HG03139 (cell line): ENCODE measurements at regions not wholly inside any gene's neighbourhood (a gene's known extent, or its start where the extent isn't known, plus 50 kb on each side); places are given as distances from the start of the nearest gene placed in this dataset.
"Not testable (repeated sequence)": the region's sequence is repeated elsewhere in the genome, so short reads cannot be mapped to it uniquely, and the experiment has no call there.

Source experiments
- ATAC-seq: cut with Tn5 transposase; IDR thresholded peaks from one replicate; pipeline ENCODE4 v1.9.1; 2021; ENCODE audit not compliant: unreplicated experiment

DNA sequence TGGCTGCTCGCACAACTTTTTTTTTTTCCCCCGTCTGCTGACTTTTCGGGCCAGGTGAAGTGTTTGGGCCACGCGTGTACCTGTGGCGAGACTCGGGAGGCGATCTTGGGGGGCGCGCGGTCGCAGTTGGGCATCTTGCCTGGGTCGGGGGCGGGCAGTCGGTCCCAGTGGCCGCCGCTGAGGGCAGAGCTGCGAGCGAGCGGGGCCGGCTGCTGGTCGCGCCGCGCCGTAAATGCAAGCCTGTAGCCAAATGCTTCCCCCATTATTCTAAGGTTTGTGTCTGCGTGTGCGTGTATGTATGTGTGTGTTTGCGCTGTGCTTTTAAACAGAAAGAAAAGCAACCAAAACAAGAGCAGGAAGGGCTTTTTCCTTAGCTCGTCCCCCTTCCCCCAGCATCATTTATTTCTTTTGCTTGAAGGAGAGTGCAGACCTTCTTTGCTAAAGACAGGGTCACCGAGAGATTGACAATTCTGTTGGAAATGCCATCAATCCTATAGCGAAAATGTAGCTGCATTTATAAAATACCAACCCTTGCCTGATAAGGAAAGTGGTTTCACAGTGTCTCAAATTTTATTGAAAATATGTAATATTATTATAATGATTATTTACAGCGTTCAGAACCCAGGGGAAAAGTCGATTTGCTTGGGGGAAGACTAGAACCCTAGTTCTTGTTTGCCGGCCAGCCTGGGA lies 143.2 kb upstream of the ZNF536 start:
- ATAC-seq, result no peak

DNA sequence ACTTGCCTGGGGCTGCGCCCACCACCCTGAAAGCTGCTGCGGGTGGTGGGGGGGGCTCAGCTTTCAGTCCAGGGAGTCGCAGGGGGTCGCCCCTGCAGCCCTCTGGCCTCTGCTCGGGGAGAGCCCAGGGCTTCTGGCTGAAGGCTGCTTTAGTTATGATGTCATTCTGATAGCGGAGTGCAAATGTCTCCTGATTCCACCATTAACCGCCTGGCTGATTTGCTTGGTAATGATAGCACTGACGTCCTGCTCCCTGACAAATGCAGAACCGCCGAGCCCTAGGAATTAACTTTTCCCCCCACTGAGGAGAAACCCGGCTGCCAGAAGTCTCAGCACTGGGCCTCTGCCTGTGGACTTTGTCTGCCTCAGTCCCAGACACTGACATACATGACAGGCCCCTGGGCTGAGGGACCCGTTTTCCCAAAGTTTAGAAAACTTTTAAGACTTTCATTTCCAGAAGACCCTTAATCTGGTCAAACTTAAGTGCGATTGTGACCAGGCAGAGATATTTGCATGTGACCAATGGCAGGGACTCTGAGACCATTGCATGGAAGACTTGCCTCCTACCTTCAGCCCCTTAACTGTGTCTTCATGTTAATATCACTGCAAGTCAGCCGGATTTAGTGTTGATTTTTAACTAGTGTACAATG lies 142.5 kb upstream of the ZNF536 start:
- no peak for ATAC-seq

DNA sequence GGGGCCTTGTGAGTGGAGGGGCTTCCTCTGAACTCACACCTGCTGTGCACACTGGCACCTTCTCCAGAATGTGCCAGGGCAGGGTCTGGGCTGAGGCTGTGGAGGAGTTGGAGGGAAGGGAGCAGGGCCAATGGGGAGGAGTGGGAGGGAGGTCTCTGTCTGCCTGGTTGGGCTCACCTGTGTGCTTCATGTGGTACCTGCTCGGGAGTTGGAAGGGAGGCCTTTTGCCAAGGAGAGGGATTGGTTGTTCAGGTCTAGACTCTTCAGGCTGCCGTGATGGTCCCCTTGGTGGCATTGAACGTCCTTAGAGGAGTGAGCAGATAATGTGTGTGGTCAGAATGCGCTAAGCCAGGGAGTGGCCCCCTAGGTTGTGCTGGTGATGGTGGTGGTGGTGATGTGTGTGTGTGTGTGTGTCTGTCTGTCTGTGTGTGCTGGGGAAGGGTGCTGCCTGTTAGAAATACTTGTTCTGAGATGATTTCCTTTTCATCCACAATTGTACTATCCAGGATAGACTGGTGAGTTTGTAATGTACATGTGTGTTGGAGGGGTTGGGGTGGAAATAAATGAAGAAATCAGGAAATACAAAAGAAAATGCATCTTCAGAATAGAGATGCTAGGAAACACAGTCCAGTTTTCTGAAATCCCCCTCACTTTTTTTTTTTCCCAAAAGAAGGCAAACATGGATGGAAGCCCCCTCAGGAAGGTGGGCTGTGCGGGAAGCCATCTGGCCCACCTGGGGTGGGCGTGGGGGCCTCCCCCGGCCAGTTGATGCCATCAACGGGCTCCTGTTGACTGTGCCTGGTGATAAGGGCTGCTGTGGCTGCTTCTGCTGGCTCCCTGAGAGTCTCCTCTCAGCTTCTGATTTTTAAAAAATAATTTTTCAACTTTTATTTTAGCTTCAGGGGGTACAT lies 140.5 kb upstream of the ZNF536 start:
- ATAC-seq, result no peak

DNA sequence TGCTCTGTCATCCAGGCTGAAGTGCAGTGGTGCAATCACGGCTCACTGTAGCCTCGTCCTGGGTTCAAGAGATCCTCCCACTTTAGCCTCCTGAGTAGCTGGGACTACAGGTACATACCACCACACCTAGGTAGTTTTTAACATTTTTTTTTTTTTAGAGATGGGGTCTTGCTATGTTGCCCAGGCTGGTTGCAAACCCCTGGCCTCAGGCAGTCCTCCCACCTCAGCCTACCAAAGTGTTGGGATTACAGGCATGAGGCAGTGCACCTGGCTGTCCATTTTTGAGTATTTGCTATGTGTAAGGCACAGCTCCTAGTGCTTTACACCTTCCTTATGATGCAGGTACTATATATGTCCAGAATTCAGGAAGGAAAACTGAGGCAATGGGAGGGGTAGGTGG lies 138.8 kb upstream of the ZNF536 start:
- ATAC-seq, result no peak

DNA sequence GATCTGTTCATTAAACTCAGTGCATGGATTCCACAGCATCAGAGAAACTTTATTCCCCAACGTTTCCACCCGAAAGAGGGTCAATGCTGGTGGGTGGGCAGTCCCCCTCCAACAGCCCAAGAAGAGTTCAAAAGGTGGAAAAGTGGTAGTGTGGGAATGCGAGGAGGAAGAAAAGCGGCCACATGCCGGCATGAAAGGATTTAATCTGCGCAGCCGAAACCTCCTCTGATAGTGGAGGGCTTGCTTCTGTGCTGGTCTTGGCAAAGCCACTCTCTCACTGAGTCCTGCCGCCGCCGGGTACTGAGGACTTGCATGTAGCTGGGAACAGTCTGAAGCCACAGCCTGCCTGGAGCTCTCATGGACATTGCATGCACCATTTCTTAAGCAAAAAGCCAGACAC lies 136.2 kb upstream of the ZNF536 start:
- ATAC-seq, result no peak

DNA sequence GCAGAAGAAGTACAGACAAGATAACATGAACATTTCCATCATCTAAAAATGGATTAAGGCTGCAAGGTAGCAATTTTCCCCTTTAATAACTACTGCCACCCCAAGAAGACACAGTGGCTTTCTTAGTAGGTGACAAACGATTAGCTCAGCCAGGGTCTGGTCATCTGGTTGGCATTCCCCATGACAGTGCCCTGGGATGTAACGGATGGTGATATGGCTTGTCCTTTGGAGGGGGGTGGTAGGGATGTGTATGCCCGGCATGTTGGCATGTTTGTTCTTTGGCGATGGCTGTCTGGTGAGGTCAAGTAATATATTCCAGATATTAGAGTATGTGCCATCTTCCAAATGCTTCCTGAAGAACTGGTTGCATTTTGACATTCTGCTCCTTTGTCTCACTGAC lies 135.6 kb upstream of the ZNF536 start:
- ATAC-seq, result no peak

DNA sequence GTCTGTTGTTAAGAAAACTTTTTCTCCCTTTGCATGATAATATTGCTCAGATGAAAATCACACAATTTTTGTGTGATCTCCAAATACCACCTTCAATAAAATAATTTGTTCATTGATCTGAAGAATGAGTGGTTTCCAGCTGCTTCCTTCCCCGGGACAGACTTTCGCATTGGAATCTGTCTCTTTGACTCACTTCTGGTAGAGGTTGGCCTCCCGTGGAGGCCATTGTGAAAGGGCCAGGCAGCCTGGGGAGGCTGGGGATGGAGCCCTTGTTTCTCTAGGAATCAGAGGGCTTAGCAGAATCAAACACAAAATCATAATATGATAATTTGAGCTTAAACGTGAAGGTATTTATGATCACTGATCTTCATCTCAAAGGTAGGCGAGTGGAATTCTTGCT lies 135.0 kb upstream of the ZNF536 start:
- no peak for ATAC-seq

DNA sequence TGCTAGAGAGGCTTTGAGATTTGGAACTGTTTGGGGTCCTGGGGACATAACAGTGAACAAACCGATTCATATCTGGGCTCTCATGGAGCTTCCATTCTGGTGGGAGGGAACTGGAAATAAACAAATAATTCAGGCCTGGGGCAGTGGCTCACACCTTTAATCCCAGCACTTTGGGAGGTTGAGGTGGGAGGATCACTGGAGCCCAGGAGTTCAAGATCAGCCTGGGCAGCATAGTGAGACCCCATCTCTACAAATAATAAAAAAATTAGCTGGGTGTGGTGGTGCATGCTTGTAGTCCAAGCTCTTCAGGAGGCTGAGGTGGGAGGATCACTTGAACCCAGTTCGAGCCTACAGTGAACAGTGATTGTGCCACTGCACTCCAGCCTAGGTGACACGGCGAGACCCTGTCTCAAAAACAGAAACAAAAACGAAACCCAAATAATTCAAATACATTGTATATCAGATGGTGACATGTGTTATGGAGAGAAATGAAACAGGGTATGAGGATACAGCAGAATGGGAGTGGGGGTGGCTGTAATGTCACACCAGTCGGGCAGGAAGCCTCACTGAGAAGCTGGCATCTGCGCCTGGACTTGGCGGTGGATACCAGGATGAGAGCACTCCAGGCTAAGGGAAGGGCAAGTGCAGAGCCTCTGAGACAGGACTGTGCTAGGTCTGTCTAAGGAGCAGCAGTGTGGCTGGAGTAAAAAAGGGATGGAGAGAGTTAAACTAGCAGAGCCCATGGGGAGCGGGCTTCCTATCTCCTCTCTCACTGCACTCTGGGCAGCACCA lies 131.1 kb upstream of the ZNF536 start:
- ATAC-seq, result no peak

DNA sequence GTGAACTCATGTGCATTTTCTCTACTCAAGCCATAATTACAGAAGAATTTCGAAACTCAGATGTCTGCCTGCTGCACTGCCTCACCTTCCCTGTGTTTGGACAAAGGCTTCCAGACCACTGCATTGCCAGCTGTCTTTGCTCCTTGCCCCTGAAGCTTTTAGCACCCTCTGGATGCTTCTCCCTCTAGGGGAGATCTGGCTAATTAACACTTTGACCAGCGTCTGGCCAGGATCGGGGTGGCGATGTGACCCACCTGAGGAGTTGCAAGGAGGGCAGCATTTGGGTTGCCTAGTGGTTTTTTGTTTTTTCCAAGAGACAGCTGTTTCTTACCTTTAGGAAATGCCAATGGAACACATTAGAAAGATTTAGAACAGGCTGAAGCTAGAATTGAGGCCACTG lies 127.7 kb upstream of the ZNF536 start:
- ATAC-seq, result no peak

DNA sequence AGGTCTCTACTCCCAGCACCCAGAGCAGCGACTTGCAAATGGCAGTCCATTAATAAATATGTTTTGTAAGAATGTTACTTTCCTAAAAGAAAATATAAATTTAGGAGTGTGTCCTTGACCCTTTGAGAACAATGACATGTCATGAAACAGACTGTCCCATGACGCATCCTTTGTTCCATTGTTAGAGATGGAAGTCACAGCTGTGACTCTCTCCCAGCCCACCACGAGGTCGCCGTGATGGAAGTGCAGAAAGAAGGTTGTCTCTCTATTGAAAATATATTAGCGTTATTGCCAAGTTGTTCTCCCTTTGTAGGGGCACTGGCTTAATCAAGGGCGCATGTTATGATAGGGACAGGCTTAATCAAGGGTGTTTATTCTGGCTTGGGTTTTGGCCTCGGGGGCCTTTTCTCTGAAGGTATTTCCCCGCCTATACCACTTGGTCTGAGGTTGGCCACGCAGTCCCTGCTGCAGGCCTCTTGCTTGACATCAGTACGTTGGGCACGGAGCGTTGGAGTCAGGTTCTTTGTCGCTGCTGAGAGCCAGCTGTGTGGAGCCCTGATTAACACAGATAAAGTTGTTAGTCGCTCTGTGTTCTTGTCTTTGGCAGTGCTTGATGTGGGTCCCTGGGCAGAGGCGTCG lies 126.7 kb upstream of the ZNF536 start:
- no peak for ATAC-seq

DNA sequence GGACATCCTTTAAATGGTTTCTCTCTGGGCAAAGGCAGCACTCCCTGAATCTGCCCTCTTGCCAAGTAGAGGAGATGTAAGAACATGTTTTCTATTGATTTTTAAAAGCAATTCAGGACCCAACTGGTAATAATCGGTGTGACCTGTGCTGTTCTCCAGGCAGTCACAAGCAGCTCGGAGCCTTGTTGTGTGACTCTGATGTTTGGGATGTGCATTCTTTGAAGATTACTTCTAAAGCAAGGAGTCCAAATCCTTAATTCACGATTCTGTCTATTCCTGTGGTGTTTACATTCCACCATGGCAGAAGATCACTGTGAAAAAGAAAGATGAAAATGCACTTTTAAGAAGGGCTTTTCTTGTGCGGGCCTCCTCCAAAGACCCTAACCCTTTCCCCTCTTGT lies 122.3 kb upstream of the ZNF536 start:
- ATAC-seq, result no peak

DNA sequence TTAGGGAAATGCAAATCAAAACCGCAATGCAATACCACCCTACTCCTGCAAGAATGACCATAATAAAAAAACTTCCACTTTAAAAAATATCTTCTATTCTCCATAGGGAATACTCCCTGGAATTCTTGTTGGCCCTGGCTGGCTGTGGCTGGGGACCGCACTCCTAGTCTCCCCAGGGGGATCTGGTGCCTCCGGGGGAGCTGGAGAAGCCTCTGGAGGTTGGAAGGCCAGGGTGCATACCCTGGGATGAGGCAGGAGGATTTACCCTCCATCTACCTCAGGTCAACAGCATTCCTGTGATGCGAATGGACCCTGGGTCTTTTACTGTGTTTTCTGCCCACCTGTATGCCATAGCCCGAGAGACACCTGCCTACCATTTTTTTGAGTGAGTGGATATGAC lies 120.0 kb upstream of the ZNF536 start:
- no peak for ATAC-seq

DNA sequence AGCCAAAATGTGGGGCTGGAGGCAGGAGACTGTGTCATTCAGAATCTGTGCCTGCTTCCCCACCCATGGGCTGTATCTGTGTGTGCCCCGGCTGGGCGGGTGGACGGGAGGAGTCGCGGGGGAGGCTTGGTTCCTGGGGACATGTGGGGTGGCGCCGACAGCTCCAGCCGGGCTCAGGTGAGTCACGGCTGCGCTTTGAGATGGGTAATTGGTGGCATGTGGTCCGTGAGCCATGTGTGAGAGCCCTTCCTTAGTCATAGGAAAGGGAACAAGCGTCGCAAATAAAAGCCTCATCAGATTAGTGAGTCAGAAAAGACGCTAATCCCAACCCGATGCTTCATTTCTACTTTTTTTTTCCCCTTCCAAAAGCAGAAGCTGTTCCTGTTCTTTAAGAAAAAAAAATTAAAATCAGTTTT lies 118.6 kb upstream of the ZNF536 start:
- no peak for ATAC-seq

DNA sequence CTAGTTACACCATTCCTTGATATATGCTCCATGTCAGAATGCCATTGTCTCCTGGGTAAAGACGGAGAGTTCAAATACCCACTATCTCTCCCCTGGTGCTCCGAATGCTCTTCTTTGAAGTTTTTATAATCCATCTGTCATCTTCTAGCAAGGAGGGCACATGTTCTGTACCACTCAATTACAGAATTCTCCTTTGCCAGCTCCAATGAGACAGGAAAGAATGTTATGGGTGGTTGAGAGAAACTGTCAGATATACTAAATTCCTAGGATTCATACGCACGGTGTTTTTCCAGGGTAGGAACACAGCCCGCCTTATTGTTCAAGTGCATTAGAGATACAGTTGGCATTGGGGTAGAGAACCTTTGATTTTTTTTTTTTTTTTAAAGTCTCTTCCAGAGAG lies 118.0 kb upstream of the ZNF536 start:
- ATAC-seq, result no peak

DNA sequence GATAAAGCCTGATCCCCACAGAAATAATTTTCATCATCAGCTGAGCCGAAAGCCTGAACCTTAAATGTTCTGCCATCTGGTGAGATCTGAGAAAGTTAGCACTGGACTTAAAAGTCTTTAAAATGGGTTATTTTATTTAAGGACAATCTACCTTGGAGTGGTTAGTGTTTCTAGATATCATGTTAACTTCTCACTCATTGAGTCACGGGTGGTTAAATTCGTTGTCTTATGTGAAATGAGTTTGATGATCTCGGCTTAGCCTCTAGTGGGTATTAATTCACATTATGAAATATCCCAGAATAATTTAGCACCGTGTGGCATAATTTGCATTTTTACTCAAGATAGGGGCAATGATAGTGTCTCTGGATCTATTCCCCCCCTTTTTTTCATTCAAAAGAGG lies 117.4 kb upstream of the ZNF536 start:
- no peak for ATAC-seq

DNA sequence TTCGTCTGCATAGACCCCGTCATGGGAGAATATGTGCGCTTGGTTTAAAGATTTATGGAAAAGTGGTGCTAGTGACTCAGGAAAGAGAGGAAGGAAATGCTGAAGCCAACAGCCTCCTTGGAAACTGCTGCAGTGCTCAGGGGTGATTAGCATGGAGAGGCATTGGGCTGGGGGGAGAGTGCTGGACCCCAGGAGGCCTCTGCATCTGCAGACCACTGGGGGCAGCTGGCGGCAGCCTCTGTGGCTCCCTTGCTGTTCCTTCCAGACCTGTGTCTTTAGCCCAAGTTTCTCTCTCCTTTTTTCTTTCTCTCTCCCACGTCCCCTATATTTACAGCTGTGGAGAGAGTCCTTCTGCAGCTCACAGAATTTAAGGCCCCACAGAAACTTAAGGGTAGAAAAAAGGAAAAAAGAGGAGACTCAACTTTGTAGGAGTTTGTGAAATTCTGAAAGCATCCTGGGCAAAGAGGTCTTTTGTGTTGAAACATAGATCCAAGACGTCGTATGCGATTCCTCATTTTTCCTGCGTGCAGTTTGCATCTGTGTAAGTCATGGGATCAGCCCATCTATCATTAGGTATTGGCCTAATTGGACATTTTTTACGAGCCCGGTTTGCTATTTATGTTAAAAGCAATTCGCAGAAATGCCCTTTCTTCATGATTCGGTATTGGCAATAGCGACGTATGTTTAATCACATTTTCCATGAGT lies 116.2 kb upstream of the ZNF536 start:
- ATAC-seq, result no peak

DNA sequence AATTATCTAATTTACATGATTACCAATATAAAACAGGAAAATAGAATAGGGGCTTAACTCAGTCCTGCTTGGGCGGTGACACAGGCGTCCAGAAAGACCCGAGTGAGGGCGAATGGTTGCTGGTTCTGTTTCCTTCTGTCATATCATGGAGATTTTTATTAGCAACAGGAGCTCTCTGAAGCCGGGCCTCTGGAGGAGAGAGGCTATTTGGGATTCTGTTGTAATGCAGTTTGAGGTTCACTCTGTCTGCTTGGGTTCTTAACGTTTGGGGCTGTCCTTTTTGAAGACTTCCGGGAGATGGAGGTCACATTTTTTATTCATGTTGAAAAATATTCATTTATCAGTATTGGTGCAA lies 115.7 kb upstream of the ZNF536 start:
- ATAC-seq, result no peak

DNA sequence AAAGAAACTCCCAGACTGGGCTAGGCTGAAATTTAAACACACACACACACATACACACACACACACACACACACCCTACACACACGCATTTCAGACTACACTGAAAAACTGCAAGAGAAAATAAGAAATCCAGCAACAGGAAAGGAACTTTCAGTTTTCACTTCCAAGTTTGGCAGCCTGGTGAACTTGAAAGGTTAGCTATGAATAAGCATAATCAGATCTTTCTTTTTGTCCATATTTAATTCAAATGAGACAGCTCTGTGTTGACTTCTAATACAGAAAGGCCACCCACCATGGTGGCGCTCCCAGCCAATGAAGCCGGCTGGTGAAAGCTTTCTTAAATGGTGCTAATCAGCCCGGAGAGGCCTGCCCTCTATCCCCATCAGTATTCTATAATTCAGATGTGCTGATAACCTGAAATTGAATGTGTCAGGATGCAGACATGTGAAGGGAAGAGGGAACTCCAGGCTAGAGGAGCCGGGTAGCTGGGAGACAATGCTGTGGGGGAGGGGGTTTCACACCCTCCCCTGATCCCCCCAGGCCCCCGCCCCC lies 108.3 kb upstream of the ZNF536 start:
- no peak for ATAC-seq

DNA sequence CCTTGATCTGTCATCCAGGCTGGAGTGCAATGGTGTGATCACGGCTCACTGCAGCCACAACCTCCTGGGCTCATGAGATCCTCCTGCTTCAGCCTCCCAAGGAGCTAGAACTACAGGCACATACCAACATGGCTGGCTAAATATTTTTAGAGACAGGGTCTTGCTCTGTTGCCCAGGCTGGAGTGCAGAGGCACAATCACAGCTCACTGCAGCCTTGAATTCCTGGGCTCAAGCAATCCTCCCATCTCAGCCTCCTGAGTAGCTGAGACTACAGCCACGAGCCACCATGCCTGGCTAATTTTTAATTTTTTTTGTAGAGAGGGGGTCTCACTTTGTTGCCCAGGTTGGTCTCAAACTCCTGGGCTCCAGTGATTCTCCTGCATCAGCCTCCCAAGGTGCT lies 106.3 kb upstream of the ZNF536 start:
- not testable (repeated sequence) for ATAC-seq

DNA sequence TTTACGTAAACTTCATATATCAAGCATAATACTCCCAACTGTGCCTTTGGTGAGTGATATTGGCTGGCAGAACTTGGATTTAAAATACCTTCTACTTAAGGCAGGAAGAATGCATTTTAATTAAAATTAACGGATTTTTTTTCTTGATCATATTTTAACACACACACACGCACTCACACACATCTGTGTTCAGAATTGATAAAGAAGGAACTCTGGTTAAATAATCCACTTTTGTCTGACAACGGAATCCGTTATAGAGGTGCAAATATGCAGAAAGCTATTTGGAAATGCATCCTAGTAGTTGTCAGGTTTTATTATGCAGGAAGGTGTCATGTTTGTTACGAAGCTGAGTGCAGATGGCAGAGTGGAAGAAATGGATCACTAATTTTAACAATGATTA lies 105.5 kb upstream of the ZNF536 start:
- no peak for ATAC-seq
